Central memory CD8-positive, alpha-beta T cell (primary cell): ENCODE measurements at regions not wholly inside any gene's neighbourhood (a gene's known extent, or its start where the extent isn't known, plus 50 kb on each side); places are given as distances from the start of the nearest gene placed in this dataset.
"Not testable (repeated sequence)": the region's sequence is repeated elsewhere in the genome, so short reads cannot be mapped to it uniquely, and the experiment has no call there.

Source experiments
- ATAC-seq: fragments of 150-1000 bp; cut with Tn5 transposase; replicated peaks from 2 replicates; pipeline ENCODE4 v1.10.0; 2022; ENCODE audit warnings: mild to moderate bottlenecking, moderate FRiP score, moderate number of reproducible peaks; ENCODE audit not compliant: poor library complexity, severe bottlenecking; ENCODE audit errors: extremely low read depth
- DNase-seq, 2 donors: peaks; one replicate each; pipeline ENCODE4 v3.0.0; 2021; ENCODE audit warnings: low spot score in 2 of 2
- H3K27ac Mint-ChIP-seq: one replicate; pipeline ENCODE4 v1.8.0; 2022; ENCODE audit warnings: low read depth, mild to moderate bottlenecking, moderate library complexity, mixed read lengths
- H3K27me3 Mint-ChIP-seq: one replicate; pipeline ENCODE4 v1.8.0; 2022; ENCODE audit warnings: mixed read lengths
- H3K36me3 Mint-ChIP-seq: one replicate; pipeline ENCODE4 v1.8.0; 2022; ENCODE audit warnings: mild to moderate bottlenecking, moderate library complexity, mixed read lengths; ENCODE audit not compliant: insufficient read depth
- H3K4me1 Mint-ChIP-seq: one replicate; pipeline ENCODE4 v1.8.0; 2022; ENCODE audit warnings: mixed read lengths
- H3K4me3 Mint-ChIP-seq: one replicate; pipeline ENCODE4 v1.8.0; 2022; ENCODE audit warnings: mild to moderate bottlenecking, moderate library complexity, mixed read lengths
- H3K9me3 Mint-ChIP-seq: one replicate; pipeline ENCODE4 v1.8.0; 2022; ENCODE audit warnings: mixed read lengths

GRCh38 chr15:39419651-39420050 lies 161.2 kb upstream of the THBS1 start:
- Mint-ChIP-seq H3K4me3 (no peak overlapping the region), H3K27me3 (peaks cover 54% of the 10 kb centered on the region), H3K9me3 (no peaks in the 10 kb centered on the region), H3K27ac (no peak overlapping the region), H3K4me1 (no peaks in the 10 kb centered on the region), H3K36me3 (no peaks in the 10 kb centered on the region)
- no peak for DNase-seq
- ATAC-seq = no peak

GRCh38 chr15:39420123-39420852 lies 160.6 kb upstream of the THBS1 start:
- not testable (repeated sequence) for ATAC-seq, DNase-seq, H3K9me3 Mint-ChIP-seq, H3K36me3 Mint-ChIP-seq, H3K4me3 Mint-ChIP-seq, H3K27ac Mint-ChIP-seq, H3K4me1 Mint-ChIP-seq
- peaks cover 47% of the 10 kb centered on the region for H3K27me3 Mint-ChIP-seq

- DNase-seq, H3K27ac Mint-ChIP-seq, ATAC-seq, H3K4me3 Mint-ChIP-seq, H3K4me1 Mint-ChIP-seq, H3K9me3 Mint-ChIP-seq, H3K36me3 Mint-ChIP-seq: not testable (repeated sequence)
- H3K27me3 Mint-ChIP-seq = peaks cover 44% of the 10 kb centered on the region
These were observed 160.1 kb upstream of the THBS1 start for GRCh38 chr15:39420853-39421192.

GRCh38 chr15:39426552-39427532 lies 154.0 kb upstream of the THBS1 start:
- ATAC-seq (peak; percentile 91), DNase-seq (peak; percentile 44 to 79)
- peak overlapping the region; percentile 64 for H3K4me3 Mint-ChIP-seq
- H3K4me1 Mint-ChIP-seq = peaks cover 28% of the 10 kb centered on the region
- H3K27me3 Mint-ChIP-seq = peaks cover 35% of the 10 kb centered on the region
- H3K36me3 Mint-ChIP-seq = peaks cover 9% of the 10 kb centered on the region
- H3K27ac Mint-ChIP-seq = peak overlapping the region; percentile 51
- H3K9me3 Mint-ChIP-seq = no peaks in the 10 kb centered on the region

- Mint-ChIP-seq H3K36me3 (peaks cover 9% of the 10 kb centered on the region), H3K27ac (peak overlapping the region; percentile 51), H3K4me1 (peaks cover 28% of the 10 kb centered on the region), H3K9me3 (no peaks in the 10 kb centered on the region), H3K27me3 (peaks cover 44% of the 10 kb centered on the region), H3K4me3 (peak overlapping the region; percentile 64)
- ATAC-seq = no peak
- no peak for DNase-seq
These were observed 153.2 kb upstream of the THBS1 start for GRCh38 chr15:39427705-39428104.

- Mint-ChIP-seq H3K27me3 (peaks cover 66% of the 10 kb centered on the region), H3K9me3 (no peaks in the 10 kb centered on the region), H3K4me3 (no peak overlapping the region), H3K27ac (peak overlapping the region; percentile 29), H3K36me3 (peaks cover 9% of the 10 kb centered on the region), H3K4me1 (peaks cover 28% of the 10 kb centered on the region)
- no peak for DNase-seq
- ATAC-seq = no peak
These were observed 151.0 kb upstream of the THBS1 start for GRCh38 chr15:39429898-39430357.

GRCh38 chr15:39430389-39430788 lies 150.5 kb upstream of the THBS1 start:
- no peak for ATAC-seq
- Mint-ChIP-seq H3K9me3 (no peaks in the 10 kb centered on the region), H3K36me3 (peaks cover 9% of the 10 kb centered on the region), H3K27me3 (peaks cover 71% of the 10 kb centered on the region), H3K4me3 (no peak overlapping the region), H3K27ac (peak overlapping the region; percentile 29), H3K4me1 (peaks cover 28% of the 10 kb centered on the region)
- DNase-seq = no peak

- no peaks in the 10 kb centered on the region for H3K9me3 Mint-ChIP-seq
These were observed 149.5 kb upstream of the THBS1 start for GRCh38 chr15:39431376-39431775.

GRCh38 chr15:39432026-39432425 lies 148.9 kb upstream of the THBS1 start:
- ATAC-seq = no peak
- no peak overlapping the region for H3K27ac Mint-ChIP-seq
- H3K27me3 Mint-ChIP-seq = peaks cover 87% of the 10 kb centered on the region
- no peaks in the 10 kb centered on the region for H3K9me3 Mint-ChIP-seq
- peaks cover 4% of the 10 kb centered on the region for H3K36me3 Mint-ChIP-seq
- no peak for DNase-seq
- no peak overlapping the region for H3K4me3 Mint-ChIP-seq
- peaks cover 21% of the 10 kb centered on the region for H3K4me1 Mint-ChIP-seq

More at GRCh38 chr15:39431376-39431775, 149.5 kb upstream of the THBS1 start:
- H3K27me3 Mint-ChIP-seq = peaks cover 81% of the 10 kb centered on the region
- no peak for ATAC-seq
- H3K27ac Mint-ChIP-seq = no peak overlapping the region
- peaks cover 28% of the 10 kb centered on the region for H3K4me1 Mint-ChIP-seq
- H3K4me3 Mint-ChIP-seq = no peak overlapping the region
- peaks cover 9% of the 10 kb centered on the region for H3K36me3 Mint-ChIP-seq
- DNase-seq = no peak

GRCh38 chr15:39432912-39433348 lies 147.9 kb upstream of the THBS1 start:
- DNase-seq (no peak), ATAC-seq (no peak)
- Mint-ChIP-seq H3K4me1 (peaks cover 12% of the 10 kb centered on the region), H3K27ac (no peak overlapping the region), H3K4me3 (no peak overlapping the region), H3K9me3 (no peaks in the 10 kb centered on the region), H3K36me3 (peaks cover 2% of the 10 kb centered on the region), H3K27me3 (peaks cover 96% of the 10 kb centered on the region)

GRCh38 chr15:39433376-39433775 lies 147.5 kb upstream of the THBS1 start:
- Mint-ChIP-seq H3K36me3 (peaks cover 2% of the 10 kb centered on the region), H3K9me3 (no peaks in the 10 kb centered on the region), H3K4me3 (no peak overlapping the region), H3K4me1 (peaks cover 9% of the 10 kb centered on the region), H3K27me3 (peaks cover 100% of the 10 kb centered on the region), H3K27ac (no peak overlapping the region)
- DNase-seq (no peak), ATAC-seq (no peak)

- no peak overlapping the region for H3K4me3 Mint-ChIP-seq
- no peaks in the 10 kb centered on the region for H3K9me3 Mint-ChIP-seq
- ATAC-seq (no peak), DNase-seq (no peak)
- peaks cover 9% of the 10 kb centered on the region for H3K4me1 Mint-ChIP-seq
- H3K27ac Mint-ChIP-seq = no peak overlapping the region
- peaks cover 2% of the 10 kb centered on the region for H3K36me3 Mint-ChIP-seq
- H3K27me3 Mint-ChIP-seq = peaks cover 100% of the 10 kb centered on the region
These were observed 146.7 kb upstream of the THBS1 start for GRCh38 chr15:39434163-39434562.
